ENCODE measurements at regions not wholly inside any gene's neighbourhood (a gene's known extent, or its start where the extent isn't known, plus 50 kb on each side); places are given as distances from the start of the nearest gene placed in this dataset.

- FAIRE-seq (no peak), DNase-seq (ENCODE audit: low read depth in 1 of 2, low spot score in 1 of 2) (no peak), ATAC-seq (no peak)
- Histone ChIP-seq H3K4me3 (no peak overlapping the region), H3K27ac (no peak overlapping the region), H3K4me1 (no peaks in the 10 kb centered on the region), H3K9me3 (no peaks in the 10 kb centered on the region), H3K4me2 (no peak overlapping the region)
- CTCF ChIA-PET = no interaction called here
- POLR2A ChIA-PET = no interaction called here
- no peak for TF ChIP-seq KDM5A (IDR thresholded peaks at IDR 0.05)
- no peak for TF ChIP-seq CTCF (IDR thresholded peaks at IDR 0.05)
- TF ChIP-seq CBX8 (IDR thresholded peaks at IDR 0.05) = no peak
- TF ChIP-seq ZNF302 (CRISPR knock-in tag; IDR thresholded peaks at IDR 0.05) = no peak
- TF ChIP-seq GATA3 (IDR thresholded peaks at IDR 0.05; ENCODE audit: borderline replicate concordance) = no peak
- no peak for TF ChIP-seq HDAC2 (IDR thresholded peaks at IDR 0.05)
- no peak for TF ChIP-seq TP53 (CRISPR knock-in tag; IDR thresholded peaks at IDR 0.05)
- no peak for TF ChIP-seq HES2 (IDR thresholded peaks at IDR 0.05)
- no peak for TF ChIP-seq PBX3 (IDR thresholded peaks at IDR 0.05)
- no peak for TF ChIP-seq HOXA7 (CRISPR knock-in tag; IDR thresholded peaks at IDR 0.05)
- TF ChIP-seq EHMT2 (IDR thresholded peaks at IDR 0.05; ENCODE audit: low read depth) = no peak
- no peak for TF ChIP-seq USF2 (IDR thresholded peaks at IDR 0.05)
- TF ChIP-seq RAD21 (conservative IDR thresholded peaks at IDR 0.05 in 1 of 2, IDR thresholded peaks at IDR 0.05 in 1 of 2) = no peak
- no peak for TF ChIP-seq ESRRA (IDR thresholded peaks at IDR 0.05; ENCODE audit: borderline replicate concordance, low read length)
- no peak for TF ChIP-seq HMGXB4 (CRISPR knock-in tag; IDR thresholded peaks at IDR 0.05; ENCODE audit: borderline replicate concordance)
- TF ChIP-seq BHLHE40 (IDR thresholded peaks at IDR 0.05; ENCODE audit: low read depth, low read length) = no peak
- no peak for TF ChIP-seq MAX (IDR thresholded peaks at IDR 0.05)
- TF ChIP-seq MYC (IDR thresholded peaks at IDR 0.05; ENCODE audit: borderline replicate concordance, low read length) = no peak
- TF ChIP-seq RARB (CRISPR knock-in tag; IDR thresholded peaks at IDR 0.05) = no peak
- TF ChIP-seq CEBPB (IDR thresholded peaks at IDR 0.05) = no peak
- 65% methylated on average over 3 of the region's 3 CpGs for WGBS (ENCODE audit: missing lambda C conversion rate)
Observed at GRCh38 chr13:90769387-90769786, 578.1 kb upstream of the MIR17HG start.

GRCh38 chr13:90770334-90770733, 577.2 kb upstream of the MIR17HG start:
- ATAC-seq (no peak), DNase-seq (ENCODE audit: low read depth in 1 of 2, low spot score in 1 of 2) (no peak), FAIRE-seq (no peak)
- Histone ChIP-seq H3K9me3 (no peaks in the 10 kb centered on the region), H3K27ac (no peak overlapping the region), H3K4me3 (no peak overlapping the region), H3K4me1 (no peaks in the 10 kb centered on the region), H3K4me2 (no peak overlapping the region)
- TF ChIP-seq USF2 (IDR thresholded peaks at IDR 0.05) (no peak), HDAC2 (IDR thresholded peaks at IDR 0.05) (no peak), ELK1 (IDR thresholded peaks at IDR 0.05; ENCODE audit: low read depth, low read length) (no peak), HOXA7 (CRISPR knock-in tag; IDR thresholded peaks at IDR 0.05) (no peak), HOXB5 (CRISPR knock-in tag; IDR thresholded peaks at IDR 0.05) (no peak), HOXB13 (CRISPR knock-in tag; IDR thresholded peaks at IDR 0.05; ENCODE audit: low read depth) (no peak), NPAS2 (CRISPR knock-in tag; IDR thresholded peaks at IDR 0.05; ENCODE audit: borderline replicate concordance) (no peak), EHF (CRISPR knock-in tag; IDR thresholded peaks at IDR 0.05) (no peak), KDM1A (IDR thresholded peaks at IDR 0.05; ENCODE audit: low read depth) (no peak), RFX5 (IDR thresholded peaks at IDR 0.05) (no peak), ZNF302 (CRISPR knock-in tag; IDR thresholded peaks at IDR 0.05) (no peak)
- ChIA-PET POLR2A (no interaction called here), CTCF (no interaction called here)
- 66% methylated on average over 3 of the region's 3 CpGs for WGBS (ENCODE audit: missing lambda C conversion rate)
